SU-DHL-6 (cell line): ENCODE measurements at regions not wholly inside any gene's neighbourhood (a gene's known extent, or its start where the extent isn't known, plus 50 kb on each side); places are given as distances from the start of the nearest gene placed in this dataset.

Experiments
- EZH2phosphoT487 ChIP-seq: fragments of 200-600 bp; sonication (generic), shearing (Covaris generic); conservative IDR thresholded peaks from 2 replicates; pipeline ENCODE4 v1.6.1; 2018; ENCODE audit warnings: mild to moderate bottlenecking, antibody characterized with exemption, low read length, moderate library complexity, mixed read lengths
- TF ChIP-seq, protein P1 (sequence below): fragments of 200-600 bp; sonication (generic); IDR thresholded peaks from one replicate; pipeline ENCODE4 v1.5.1; 2017; ENCODE audit warnings: antibody characterized with exemption, mild to moderate bottlenecking, low read length, moderate library complexity; ENCODE audit not compliant: insufficient read depth, poor library complexity, severe bottlenecking

DNA sequence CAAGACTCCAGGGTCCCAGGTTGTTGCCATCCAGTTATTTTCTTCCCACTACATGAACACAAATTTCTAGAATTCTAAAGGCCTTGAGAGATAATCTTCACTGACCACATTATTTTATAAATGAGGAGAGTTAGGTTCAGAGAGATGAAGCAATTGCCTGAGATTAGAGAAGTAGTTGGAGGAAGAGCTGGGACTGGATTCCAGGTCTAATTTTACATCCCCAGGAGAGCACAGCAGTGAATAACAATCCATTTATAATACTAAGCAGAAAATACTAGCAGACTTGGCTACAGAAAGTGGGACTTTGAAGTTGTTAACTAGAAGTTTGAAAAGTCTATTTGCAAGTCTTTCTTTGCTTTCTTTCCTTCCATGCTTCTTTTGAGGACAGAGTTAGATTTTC lies 231.3 kb upstream of the S100G start:
- TF ChIP-seq, protein P1, sequence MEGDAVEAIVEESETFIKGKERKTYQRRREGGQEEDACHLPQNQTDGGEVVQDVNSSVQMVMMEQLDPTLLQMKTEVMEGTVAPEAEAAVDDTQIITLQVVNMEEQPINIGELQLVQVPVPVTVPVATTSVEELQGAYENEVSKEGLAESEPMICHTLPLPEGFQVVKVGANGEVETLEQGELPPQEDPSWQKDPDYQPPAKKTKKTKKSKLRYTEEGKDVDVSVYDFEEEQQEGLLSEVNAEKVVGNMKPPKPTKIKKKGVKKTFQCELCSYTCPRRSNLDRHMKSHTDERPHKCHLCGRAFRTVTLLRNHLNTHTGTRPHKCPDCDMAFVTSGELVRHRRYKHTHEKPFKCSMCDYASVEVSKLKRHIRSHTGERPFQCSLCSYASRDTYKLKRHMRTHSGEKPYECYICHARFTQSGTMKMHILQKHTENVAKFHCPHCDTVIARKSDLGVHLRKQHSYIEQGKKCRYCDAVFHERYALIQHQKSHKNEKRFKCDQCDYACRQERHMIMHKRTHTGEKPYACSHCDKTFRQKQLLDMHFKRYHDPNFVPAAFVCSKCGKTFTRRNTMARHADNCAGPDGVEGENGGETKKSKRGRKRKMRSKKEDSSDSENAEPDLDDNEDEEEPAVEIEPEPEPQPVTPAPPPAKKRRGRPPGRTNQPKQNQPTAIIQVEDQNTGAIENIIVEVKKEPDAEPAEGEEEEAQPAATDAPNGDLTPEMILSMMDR = no peak
- no peak for TF ChIP-seq EZH2phosphoT487
